ENCODE measurements at regions not wholly inside any gene's neighbourhood (a gene's known extent, or its start where the extent isn't known, plus 50 kb on each side); places are given as distances from the start of the nearest gene placed in this dataset.

DNA sequence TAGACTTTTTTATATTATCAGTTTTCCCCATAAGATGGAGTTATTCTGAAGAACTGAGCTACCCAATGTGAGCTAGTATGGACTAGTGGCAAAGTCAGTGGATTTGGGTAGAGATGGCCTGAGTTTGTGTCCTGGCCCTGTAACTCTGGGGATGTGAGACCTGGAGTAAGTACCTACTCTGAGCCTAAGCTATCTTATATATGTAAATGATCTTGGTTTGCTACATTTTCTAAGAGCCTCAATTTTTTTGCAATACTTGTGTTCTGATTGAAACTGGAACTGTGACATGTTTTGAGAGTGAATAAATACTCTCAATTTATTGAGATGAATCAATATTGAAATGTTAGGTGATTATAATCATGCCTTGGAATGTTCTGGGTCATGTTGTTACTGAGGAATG is 73.6 kb downstream of the ZNF621 start:
- no peak overlapping the region for H3K4me2 ChIP-seq (ENCODE audit: insufficient read depth, low read length)
- in situ Hi-C loops (cut with MboI), result no loop called here
- ChIA-PET CTCF (ENCODE audit: low intra/inter-chr PET ratio) (no interaction called here), POLR2A (interaction anchor here (0.7 to 1.0 kb wide), 2 partner anchors 11 to 15 kb away, joined by 4 to 7 read pairs; no protein-coding TSS in a partner anchor)
- no peak overlapping the region for H3K9ac ChIP-seq (ENCODE audit: insufficient read depth in 1 of 2, low read depth in 2 of 2, low read length in 2 of 2)
- no peak for ATAC-seq
- H3K9me3 ChIP-seq (replicated peaks; ENCODE audit: control insufficient read depth, insufficient read depth, low read depth, low read length), result no peaks in the 10 kb centered on the region
- no TSS peak for BruUV-seq (replicated peaks)
- H3K4me1 ChIP-seq (replicated peaks in 1 of 2; ENCODE audit: control insufficient read depth in 2 of 2, insufficient read depth in 2 of 2, low read length in 2 of 2), result no peaks in the 10 kb centered on the region
- H3K36me3 ChIP-seq (ENCODE audit: control insufficient read depth, insufficient read depth, low read length), result no peaks in the 10 kb centered on the region
- no peak overlapping the region for H3K27ac ChIP-seq (ENCODE audit: extremely low read depth, low read depth, low read length)
- H3K79me2 ChIP-seq (ENCODE audit: control insufficient read depth, insufficient read depth, low read length), result no peaks in the 10 kb centered on the region
- H3K9me1 ChIP-seq (ENCODE audit: control insufficient read depth, insufficient read depth, low read length), result no peaks in the 10 kb centered on the region
- no peak for FAIRE-seq
- H3K4me3 ChIP-seq, result no peak overlapping the region
- intact Hi-C loops (cut with micrococcal nuclease), result no loop called here
- DNase-seq (ENCODE audit: extremely low read depth in 1 of 4, low spot score in 3 of 4), result no peak
- no peaks in the 10 kb centered on the region for H4K20me1 ChIP-seq (replicated peaks; ENCODE audit: control insufficient read depth, insufficient read depth, low read length)
- TF ChIP-seq BACH1 (tag; IDR thresholded peaks at IDR 0.05) (no peak), FOXA1 (IDR thresholded peaks at IDR 0.05; ENCODE audit: borderline replicate concordance) (no peak), DACH1 (IDR thresholded peaks at IDR 0.05; ENCODE audit: partially characterized antibody) (no peak), RBM17 (IDR thresholded peaks at IDR 0.05; ENCODE audit: borderline replicate concordance, low read depth, low read length) (no peak), ZNF764 (CRISPR knock-in tag; IDR thresholded peaks at IDR 0.05; ENCODE audit: low read depth) (no peak), TAF1 (IDR thresholded peaks at IDR 0.05; ENCODE audit: control insufficient read depth, extremely low read depth, insufficient read depth, low read length, severe bottlenecking) (no peak), RBM22 (IDR thresholded peaks at IDR 0.05; ENCODE audit: low read depth, low read length, poor library complexity, severe bottlenecking) (no peak), OTX1 (CRISPR knock-in tag; IDR thresholded peaks at IDR 0.05) (no peak), ZNF77 (CRISPR knock-in tag; IDR thresholded peaks at IDR 0.05) (no peak)
- TF ChIP-seq, protein P1, sequence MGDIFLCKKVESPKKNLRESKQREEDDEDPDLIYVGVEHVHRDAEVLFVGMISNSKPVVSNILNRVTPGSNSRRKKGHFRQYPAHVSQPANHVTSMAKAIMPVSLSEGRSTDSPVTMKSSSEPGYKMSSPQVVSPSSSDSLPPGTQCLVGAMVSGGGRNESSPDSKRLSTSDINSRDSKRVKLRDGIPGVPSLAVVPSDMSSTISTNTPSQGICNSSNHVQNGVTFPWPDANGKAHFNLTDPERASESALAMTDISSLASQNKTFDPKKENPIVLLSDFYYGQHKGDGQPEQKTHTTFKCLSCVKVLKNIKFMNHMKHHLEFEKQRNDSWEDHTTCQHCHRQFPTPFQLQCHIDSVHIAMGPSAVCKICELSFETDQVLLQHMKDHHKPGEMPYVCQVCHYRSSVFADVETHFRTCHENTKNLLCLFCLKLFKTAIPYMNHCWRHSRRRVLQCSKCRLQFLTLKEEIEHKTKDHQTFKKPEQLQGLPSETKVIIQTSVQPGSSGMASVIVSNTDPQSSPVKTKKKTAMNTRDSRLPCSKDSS (IDR thresholded peaks at IDR 0.05; ENCODE audit: low read depth, partially characterized antibody), result no peak
- TF ChIP-seq, protein P2, sequence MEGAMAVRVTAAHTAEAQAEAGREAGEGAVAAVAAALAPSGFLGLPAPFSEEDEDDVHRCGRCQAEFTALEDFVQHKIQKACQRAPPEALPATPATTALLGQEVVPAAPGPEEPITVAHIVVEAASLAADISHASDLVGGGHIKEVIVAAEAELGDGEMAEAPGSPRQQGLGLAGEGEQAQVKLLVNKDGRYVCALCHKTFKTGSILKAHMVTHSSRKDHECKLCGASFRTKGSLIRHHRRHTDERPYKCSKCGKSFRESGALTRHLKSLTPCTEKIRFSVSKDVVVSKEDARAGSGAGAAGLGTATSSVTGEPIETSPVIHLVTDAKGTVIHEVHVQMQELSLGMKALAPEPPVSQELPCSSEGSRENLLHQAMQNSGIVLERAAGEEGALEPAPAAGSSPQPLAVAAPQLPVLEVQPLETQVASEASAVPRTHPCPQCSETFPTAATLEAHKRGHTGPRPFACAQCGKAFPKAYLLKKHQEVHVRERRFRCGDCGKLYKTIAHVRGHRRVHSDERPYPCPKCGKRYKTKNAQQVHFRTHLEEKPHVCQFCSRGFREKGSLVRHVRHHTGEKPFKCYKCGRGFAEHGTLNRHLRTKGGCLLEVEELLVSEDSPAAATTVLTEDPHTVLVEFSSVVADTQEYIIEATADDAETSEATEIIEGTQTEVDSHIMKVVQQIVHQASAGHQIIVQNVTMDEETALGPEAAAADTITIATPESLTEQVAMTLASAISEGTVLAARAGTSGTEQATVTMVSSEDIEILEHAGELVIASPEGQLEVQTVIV (CRISPR knock-in tag; IDR thresholded peaks at IDR 0.05; ENCODE audit: borderline replicate concordance), result no peak
- H2AFZ ChIP-seq (ENCODE audit: low read depth, low read length), result no peak overlapping the region
- H3K27me3 ChIP-seq (ENCODE audit: control insufficient read depth in 2 of 2, insufficient read depth in 2 of 2, low read length in 2 of 2), result peaks cover 7 to 22% of the 10 kb centered on the region in 2 experiments; a peak in 4 of 5 replicates
